ENCODE measurements at regions not wholly inside any gene's neighbourhood (a gene's known extent, or its start where the extent isn't known, plus 50 kb on each side); places are given as distances from the start of the nearest gene placed in this dataset.

DNA sequence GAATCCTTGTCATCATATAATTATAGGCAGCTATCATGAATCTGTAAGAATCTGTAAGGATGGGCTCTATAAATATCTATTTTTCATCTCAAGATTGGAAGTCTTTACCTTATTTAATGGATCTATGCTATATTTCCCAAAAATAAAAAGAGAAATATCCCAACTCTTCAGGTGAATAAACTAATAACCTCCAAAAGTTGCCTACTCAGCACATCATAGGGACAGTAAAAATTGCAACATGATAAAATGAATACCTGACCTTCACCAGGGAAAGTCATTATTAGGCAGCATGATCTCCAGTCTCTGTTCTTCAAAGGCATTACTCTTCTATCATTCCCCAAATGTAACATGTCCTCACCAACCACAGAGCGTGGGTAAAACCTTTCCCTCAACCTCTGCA lies 277.3 kb downstream of the RAB38 start:
- TF ChIP-seq, protein P1, sequence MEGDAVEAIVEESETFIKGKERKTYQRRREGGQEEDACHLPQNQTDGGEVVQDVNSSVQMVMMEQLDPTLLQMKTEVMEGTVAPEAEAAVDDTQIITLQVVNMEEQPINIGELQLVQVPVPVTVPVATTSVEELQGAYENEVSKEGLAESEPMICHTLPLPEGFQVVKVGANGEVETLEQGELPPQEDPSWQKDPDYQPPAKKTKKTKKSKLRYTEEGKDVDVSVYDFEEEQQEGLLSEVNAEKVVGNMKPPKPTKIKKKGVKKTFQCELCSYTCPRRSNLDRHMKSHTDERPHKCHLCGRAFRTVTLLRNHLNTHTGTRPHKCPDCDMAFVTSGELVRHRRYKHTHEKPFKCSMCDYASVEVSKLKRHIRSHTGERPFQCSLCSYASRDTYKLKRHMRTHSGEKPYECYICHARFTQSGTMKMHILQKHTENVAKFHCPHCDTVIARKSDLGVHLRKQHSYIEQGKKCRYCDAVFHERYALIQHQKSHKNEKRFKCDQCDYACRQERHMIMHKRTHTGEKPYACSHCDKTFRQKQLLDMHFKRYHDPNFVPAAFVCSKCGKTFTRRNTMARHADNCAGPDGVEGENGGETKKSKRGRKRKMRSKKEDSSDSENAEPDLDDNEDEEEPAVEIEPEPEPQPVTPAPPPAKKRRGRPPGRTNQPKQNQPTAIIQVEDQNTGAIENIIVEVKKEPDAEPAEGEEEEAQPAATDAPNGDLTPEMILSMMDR (conservative IDR thresholded peaks at IDR 0.05 in 1 of 2, IDR thresholded peaks at IDR 0.05 in 1 of 2; ENCODE audit: low read depth in 1 of 2, low read length in 2 of 2) = no peak
- no peak for TF ChIP-seq EZH2 (IDR thresholded peaks at IDR 0.05; ENCODE audit: low read length, missing control alignments)
